ENCODE measurements at regions not wholly inside any gene's neighbourhood (a gene's known extent, or its start where the extent isn't known, plus 50 kb on each side); places are given as distances from the start of the nearest gene placed in this dataset.

DNA sequence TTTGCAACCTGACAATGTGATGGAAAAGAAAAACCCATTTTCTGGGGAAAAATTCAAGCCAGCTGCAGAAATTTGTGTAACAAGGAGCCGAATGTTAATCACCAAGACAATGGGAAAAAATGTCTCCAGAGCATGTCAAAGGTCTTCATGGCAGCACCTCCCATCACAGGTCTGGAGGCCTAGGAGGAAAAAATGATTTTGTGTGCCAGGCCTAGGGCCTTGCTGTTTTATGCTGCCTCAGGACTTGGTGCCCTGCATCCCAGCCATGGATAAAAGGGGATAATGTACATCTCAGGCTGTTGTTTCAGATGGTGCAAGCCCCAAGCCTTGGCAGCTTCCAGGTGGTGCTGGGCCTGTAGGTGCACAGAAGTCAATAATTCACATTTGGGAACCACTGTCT, 747.7 kb downstream of the C6orf118 start:
- no peak for DNase-seq (ENCODE audit: low read depth in 3 of 3)

GRCh38 chr6:164554700-164555476, 754.5 kb downstream of the C6orf118 start:
- DNase-seq (ENCODE audit: low read depth in 3 of 3), result no peak

DNA sequence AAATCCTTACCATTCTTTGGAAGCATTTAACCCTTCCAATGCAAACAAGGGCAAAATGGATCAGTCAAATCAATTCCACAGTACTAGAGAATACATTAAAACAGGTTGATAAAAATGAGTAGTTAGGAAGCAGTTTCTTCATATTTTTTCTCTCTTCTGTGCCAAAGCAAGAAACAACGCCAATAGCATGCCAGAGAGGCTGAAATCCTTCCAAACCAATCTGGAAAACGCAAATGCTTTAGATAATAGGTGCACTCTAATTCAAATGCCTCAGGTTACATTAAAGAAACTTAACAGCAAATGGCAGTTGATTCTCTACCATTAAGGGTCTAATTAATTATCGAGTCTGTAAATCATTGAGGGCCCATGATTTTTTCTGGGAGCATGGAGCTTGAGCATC, 755.2 kb downstream of the C6orf118 start:
- no peak for DNase-seq (ENCODE audit: low read depth in 3 of 3)

DNA sequence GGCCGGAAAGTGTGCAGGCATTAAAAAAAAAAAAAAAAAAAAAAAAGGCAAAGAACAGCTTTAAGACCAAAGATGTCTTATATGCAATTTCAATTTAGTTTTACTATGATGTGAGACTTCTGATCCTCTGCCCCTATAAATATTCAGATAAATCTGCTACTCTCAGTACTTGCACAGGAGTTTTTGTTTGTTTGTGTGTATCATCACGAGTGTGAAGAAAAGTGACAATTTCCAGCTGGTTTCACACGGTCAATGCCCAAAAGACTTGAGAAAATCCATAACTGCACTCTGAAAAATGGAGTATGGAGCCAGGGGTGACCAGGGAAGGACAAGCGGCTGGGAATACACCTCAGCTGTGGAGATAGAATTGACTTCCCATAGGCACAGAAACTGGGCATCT, 757.7 kb downstream of the C6orf118 start:
- no peak for DNase-seq (ENCODE audit: low read depth in 3 of 3)

GRCh38 chr6:164547076-164547475, 762.3 kb downstream of the C6orf118 start:
- no peak for DNase-seq (ENCODE audit: low read depth in 3 of 3)

- DNase-seq (ENCODE audit: low read depth in 3 of 3), result no peak
Measured at GRCh38 chr6:164546263-164546662, 763.1 kb downstream of the C6orf118 start.

DNA sequence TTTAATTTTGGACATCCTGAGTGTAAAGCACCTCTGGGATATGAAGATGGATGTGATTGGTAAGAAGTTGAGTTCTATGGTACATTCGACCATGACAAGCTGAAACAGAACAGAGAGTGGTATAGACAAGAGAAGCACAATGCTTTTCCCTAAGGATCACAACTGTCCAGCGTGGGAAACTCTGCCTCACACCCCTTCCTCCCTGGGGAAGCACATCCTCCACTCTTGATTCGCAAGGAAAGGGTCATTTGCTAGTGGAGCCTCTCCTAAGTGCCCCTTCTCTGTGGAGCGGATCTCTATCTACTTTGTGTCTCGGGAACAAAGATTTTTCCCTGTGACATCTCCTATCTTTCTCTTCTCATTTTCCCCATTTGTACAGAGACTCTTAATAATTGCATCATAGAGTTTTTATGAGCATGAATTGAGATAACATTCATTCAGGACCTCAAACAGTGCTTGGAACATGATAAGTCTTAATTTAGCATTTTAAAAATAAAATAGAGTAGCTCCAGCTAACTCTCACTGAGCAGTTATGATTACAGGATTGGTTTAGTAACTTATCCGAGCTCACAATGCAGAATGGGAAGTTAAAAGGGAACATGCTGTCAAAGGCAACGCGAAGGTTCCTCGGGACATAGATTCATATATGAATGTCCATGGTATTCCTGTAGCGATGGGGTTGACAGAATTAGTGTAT, 775.2 kb downstream of the C6orf118 start:
- DNase-seq (ENCODE audit: low read depth in 3 of 3), result no peak

GRCh38 chr6:164533045-164533362, 776.4 kb downstream of the C6orf118 start:
- DNase-seq (ENCODE audit: low read depth in 3 of 3), result no peak

DNA sequence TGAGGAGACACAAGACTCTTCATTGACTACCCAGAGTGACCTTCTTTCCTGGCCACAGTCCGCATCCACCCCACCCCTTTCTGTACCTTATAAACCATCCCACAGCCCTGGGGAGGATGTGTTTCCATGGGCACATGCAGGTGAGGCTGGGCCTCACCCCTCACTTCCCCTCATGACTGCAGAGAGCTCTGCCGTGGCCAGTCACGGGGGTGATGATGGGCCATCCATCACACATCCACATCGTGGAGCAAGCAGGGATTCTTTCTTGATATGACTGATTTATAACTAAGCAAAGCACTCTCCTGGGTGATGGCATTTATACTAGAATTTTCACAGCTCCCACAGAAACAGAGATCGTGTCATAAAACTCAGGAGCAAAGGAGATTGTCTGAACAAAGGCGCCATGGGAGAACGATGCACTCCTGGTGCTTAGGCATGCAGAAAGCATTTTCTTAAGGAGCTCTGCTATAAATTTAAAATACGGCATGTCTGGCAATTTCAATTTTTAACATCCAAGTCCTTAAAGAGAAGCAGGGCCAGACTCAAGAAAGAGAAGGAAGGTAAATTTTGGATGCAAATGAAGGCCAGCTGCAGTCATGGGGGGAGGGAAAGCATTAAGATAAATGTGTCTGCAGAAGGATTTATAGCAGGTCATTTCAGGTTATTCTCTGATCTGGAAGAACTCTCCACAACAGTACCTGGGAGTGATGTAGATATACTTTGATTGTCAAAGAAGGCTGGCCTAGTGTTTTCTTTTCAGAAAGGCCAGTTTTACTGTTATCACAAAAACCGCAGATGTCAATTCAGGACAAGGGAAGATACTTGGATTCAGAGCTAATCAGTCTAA, 777.0 kb downstream of the C6orf118 start:
- no peak for DNase-seq (ENCODE audit: low read depth in 3 of 3)

DNA sequence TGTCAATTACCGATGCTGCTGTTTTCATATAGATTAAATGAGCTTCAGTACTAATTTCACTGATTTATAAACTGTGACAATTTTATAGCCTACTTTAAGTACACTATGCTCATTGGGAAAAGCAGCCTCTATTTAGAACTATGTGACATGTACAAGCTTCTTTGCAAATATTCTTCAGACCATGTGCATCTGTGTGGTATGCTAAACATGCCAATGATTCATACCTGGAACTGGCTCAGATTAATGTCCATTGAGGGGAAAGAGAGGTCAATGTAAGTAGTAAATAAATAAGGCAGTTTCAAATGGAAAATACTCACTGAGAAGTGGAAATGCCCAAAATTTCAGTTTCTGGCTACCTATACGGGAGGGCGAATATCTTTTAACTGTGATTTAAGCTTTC, 777.7 kb downstream of the C6orf118 start:
- DNase-seq (ENCODE audit: low read depth in 3 of 3), result no peak

DNA sequence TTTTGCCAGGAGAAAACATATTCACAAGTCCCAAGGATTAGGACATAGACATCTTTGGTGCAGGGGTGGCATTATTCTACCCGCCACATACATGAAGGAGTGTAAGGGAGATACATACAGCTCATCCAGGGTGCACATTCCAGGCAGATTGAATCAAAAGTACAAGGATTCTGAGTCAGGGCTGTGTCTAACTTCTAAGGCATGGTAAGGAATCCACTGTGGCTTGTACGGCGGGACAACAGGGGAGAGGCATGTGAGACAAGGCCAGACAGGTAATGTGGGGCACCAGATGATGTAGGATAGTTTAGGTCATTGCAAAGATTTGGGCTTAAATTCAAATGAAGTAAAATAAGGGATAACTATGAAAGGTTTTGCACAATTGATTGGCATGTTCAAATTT, 780.9 kb downstream of the C6orf118 start:
- no peak for DNase-seq (ENCODE audit: low read depth in 3 of 3)

DNA sequence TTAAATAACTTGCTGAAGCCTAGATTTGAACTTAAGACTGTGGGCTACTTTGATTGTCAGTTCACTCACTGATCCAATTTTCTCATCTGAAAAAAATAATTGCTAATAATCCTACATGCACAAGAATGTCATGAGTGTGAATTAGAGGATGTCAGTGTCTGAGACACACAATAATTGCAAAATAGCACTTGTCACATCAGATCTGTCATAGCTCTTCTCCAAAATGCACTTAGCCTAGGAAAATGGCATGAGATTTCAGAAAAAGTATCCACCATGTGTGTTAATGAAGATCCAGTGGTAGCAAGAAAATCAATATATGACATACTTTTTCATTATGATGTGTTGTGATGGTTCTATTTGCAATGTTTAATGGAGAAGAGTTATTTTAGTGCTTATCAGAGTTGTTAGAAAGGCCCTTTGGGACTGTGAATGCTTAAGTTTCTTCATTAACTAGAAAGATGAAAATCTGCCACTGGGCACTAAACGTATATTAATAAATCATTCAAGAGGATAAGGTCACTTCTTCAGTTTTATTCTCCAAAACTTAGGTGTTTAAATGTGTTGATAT, 786.2 kb downstream of the C6orf118 start:
- DNase-seq (ENCODE audit: low read depth in 3 of 3), result no peak

DNA sequence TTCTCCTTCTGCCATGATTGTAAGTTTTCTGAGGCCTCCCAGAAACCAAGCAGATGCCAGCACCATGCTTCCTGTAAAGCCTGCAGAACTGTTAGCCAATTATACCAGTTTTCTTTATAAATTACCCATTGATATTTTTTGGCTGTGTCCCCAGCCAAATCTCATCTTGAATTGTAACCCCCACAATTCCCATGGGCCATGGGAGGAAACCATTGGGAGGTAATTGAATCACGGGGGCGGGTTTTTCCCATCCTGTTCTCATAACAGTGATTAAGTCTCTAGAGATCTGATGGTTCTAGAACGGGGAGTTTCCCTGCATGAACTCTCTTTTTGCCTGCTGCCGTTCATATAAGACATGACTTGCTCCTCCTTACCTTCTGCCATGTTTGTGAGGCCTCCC, 788.5 kb downstream of the C6orf118 start:
- DNase-seq (ENCODE audit: low read depth in 3 of 3), result no peak

DNA sequence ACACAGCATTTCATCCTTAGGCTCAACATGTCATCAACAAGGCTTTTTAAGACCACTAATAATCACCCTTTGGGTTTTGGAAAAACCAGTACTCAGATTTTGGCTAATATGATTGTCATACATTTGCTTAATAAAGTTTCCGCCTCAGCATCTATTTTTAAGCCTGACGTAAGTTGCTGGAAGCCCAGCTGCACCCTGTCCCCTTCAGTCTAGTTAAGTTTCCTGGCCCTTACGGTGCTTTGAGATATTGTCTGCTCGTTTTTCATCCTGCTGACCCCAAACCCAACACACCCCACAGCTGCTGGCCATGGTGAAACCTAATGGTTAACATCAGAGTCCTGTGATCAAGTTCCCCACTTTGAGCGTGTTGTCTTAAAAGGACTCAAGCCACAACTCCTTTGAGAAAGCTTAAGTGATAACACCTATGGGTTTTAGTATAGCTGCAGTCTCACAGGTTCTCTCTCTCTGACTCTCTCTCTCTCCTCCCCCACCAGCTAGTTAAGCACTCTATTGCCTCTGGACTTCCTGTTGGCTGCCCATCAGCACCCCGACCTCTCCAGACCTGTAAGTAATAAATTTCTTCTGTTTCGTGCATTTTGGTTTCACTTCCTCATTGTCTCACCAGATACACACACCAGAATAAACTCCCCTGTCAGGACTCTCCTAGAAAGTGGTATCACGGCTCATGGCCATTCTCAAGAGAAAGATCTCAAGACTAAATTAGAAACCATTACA, 802.0 kb downstream of the C6orf118 start:
- DNase-seq (ENCODE audit: low read depth in 3 of 3), result no peak

DNA sequence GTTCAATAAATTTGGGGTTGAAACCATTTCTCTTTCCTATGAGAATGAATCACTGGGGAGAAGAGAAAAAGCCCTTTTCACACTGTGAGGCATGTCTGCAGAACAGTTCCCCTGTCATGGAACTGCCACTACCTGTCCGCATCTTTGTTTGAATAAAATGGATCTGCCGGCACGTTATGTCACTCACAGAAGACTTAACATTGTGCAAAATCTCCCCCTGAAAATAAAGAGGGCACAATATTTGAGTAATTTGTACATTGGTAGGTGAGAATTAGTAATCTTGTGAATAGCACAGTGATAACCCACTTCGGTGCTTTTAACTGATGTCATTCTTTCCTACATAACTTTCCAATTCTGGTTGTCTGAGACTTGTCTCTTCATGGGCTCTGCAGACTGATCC, 804.0 kb downstream of the C6orf118 start:
- no peak for DNase-seq (ENCODE audit: low read depth in 3 of 3)

DNA sequence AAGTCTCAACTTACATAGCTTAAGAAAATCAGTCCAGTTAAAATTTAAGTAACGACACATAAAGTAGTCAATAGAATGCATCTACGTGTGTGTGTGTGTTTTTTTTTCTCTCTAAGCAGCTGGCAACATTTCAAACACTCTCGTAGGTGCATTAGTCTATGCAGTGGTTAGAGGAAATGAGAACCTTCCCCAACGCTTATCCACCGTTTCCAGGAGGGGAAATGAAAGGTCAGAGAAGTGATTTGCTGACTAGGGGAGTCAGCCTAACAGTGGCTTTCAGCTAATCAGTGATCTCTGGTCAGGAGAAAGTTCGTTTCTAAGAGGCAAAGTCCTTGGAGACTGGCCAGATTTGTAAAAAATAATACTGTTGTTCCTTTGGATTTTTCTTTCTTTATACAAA, 806.6 kb downstream of the C6orf118 start:
- no peak for DNase-seq (ENCODE audit: low read depth in 3 of 3)

DNA sequence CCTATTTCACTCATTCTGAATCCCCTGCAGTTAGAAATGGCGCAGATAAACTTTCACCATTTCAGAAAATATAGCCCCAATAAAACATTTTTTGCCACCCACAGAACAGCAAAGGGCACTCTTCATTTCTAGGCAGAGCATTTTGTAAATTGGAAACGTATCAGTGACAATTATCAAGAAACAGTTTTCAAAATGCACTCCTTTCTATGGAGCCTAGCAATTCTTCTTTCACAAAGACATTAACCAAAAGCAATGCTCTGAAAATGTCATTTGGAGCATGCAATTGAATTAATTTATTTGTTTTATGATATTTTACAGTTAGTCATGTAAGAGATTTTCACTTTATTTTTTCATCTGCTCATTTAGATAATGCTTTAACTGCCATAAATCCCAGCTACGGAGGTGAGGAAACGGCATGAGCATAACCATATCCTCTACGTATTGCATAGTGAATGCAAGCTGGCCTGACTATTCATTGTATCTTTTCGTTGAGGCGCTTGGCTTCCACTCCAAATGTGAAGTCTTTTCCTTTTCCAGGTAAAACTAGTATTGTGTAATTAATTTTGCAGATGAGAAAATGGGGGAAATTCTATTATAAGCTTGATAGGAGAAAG, 813.4 kb downstream of the C6orf118 start:
- DNase-seq (ENCODE audit: low read depth in 3 of 3), result no peak

DNA sequence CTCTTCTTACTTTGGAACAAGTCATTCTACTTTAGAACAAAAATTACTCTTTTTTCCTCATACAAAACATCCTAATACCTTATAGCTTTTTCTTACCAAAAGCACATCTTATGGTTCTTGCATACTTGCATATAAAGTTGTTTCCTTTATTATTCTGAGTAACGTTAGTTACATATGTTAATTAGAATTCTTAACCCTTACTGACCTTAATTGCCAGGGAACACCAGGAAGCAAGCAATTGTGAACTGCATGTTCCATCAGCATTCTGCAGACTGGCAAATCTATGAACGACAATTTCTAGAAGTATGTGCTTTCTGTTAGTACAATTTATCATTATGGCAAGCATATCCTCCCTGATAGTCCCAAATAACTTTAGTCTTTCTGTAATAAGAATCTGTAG, 831.0 kb downstream of the C6orf118 start:
- no peak for DNase-seq (ENCODE audit: low read depth in 3 of 3)

DNA sequence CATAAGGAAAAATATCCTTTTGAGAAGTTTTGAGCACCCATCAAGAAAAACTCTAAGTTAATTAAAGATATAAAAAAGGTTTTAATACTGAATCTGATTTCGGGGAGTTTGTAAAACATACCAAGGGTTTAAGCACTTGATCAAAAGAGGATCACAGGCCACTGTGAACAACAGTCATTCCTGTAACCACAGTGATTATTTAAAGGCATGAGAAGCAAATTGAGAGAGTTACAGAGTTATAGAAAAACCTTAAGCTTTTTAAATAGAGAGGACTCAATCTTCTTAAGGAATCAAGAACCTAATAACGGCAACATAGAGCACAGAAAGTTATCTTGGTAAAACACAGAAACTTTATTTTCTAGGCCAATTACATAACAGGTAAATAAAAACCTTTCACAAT, 831.6 kb downstream of the C6orf118 start:
- no peak for DNase-seq (ENCODE audit: low read depth in 3 of 3)

GRCh38 chr6:164477101-164477500, 832.3 kb downstream of the C6orf118 start:
- no peak for DNase-seq (ENCODE audit: low read depth in 3 of 3)

DNA sequence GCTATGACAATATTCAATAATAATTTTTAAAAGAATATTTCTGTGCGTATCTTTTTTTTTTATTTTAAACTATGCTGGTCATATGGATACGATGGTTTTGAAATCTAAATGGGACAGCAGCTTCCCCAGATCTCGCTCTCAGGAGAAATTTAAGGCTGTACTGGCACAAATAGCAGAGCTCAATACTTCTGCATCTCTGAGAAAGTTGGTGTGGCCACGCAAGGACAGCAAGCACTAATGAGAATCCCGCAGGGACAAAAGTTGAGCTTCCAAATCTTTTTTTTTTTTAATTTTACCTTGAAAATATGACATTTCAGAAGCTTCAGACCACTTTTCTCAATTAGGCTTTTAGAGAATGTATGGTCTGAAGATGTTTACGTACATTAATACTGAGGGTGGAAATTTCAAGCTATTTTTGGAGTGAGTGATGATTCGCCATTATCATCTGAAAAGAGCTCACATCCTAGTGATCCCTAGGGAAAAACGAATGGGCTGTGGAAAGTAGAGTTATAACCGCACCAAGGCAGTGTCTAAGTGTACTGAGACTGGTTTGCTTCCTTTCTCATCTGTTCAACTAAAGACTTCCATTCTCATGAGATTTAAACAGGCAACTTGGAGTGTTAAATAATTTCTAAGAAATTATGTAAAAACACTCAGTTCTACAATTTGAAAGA, 840.0 kb downstream of the C6orf118 start:
- no peak for DNase-seq (ENCODE audit: low read depth in 3 of 3)
